Neural cell (in vitro differentiated cells): ENCODE measurements at regions not wholly inside any gene's neighbourhood (a gene's known extent, or its start where the extent isn't known, plus 50 kb on each side); places are given as distances from the start of the nearest gene placed in this dataset.

Experiments used
- H2AFZ ChIP-seq: fragments of 200-600, 300-800 bp; sonication (generic), shearing (Covaris generic); 2 replicates; pipeline ENCODE4 v1.6.0; 2014; ENCODE audit warnings: low read depth, mild to moderate bottlenecking, antibody characterized with exemption, low read length, moderate library complexity
- H3F3A ChIP-seq: fragments of 200-600 bp; shearing (Covaris generic); 2 replicates; pipeline ENCODE4 v1.6.1; 2016; ENCODE audit warnings: mild to moderate bottlenecking, moderate library complexity, mixed read lengths, antibody characterized with exemption, low read length; ENCODE audit not compliant: insufficient read depth, poor library complexity, severe bottlenecking
- H3K27ac ChIP-seq: fragments of 200-600, 300-800 bp; sonication (generic), shearing (Covaris generic); 2 replicates; pipeline ENCODE4 v1.5.1; 2014; ENCODE audit warnings: mild to moderate bottlenecking, low read length, moderate library complexity
- H3K27me3 ChIP-seq: fragments of 300-800, 200-600 bp; sonication (generic), shearing (Covaris generic); 2 replicates; pipeline ENCODE4 v1.6.0; 2014; ENCODE audit warnings: mild to moderate bottlenecking, low read depth, low read length, moderate library complexity; ENCODE audit not compliant: insufficient read depth
- H3K36me3 ChIP-seq: fragments of 300-800, 200-600 bp; sonication (generic), shearing (Covaris generic); 2 replicates; pipeline ENCODE4 v1.5.1; 2014; ENCODE audit warnings: mild to moderate bottlenecking, antibody characterized with exemption, low read length, moderate library complexity; ENCODE audit not compliant: insufficient read depth
- H3K4me2 ChIP-seq: fragments of 300-800, 200-600 bp; sonication (generic), shearing (Covaris generic); 2 replicates; pipeline ENCODE4 v1.6.0; 2014; ENCODE audit warnings: mild to moderate bottlenecking, low read length
- H3K4me3 ChIP-seq: fragments of 300-800, 200-600 bp; sonication (generic), shearing (Covaris generic); 2 replicates; pipeline ENCODE4 v1.5.1; 2014; ENCODE audit warnings: mild to moderate bottlenecking, low read length, moderate library complexity
- H3K79me2 ChIP-seq: fragments of 200-600 bp; shearing (Covaris generic); replicated peaks from 2 replicates; pipeline ENCODE4 v1.6.0; 2014; ENCODE audit warnings: mild to moderate bottlenecking, low read length, moderate library complexity; ENCODE audit not compliant: insufficient read depth
- H3K9ac ChIP-seq: fragments of 300-800, 200-600 bp; sonication (generic), shearing (Covaris generic); 2 replicates; pipeline ENCODE4 v1.6.1; 2016; ENCODE audit warnings: mild to moderate bottlenecking, low read length, mixed read lengths
- H3K9me2 ChIP-seq: fragments of 200-600 bp; shearing (Covaris generic); 2 replicates; pipeline ENCODE4 v1.6.1; 2016; ENCODE audit warnings: mild to moderate bottlenecking, low read length, mixed read lengths; ENCODE audit not compliant: insufficient read depth
- H3K9me3 ChIP-seq: fragments of 200-600, 300-800 bp; sonication (generic), shearing (Covaris generic); 2 replicates; pipeline ENCODE4 v1.6.1; 2016; ENCODE audit warnings: mild to moderate bottlenecking, mixed run types, low read length, moderate library complexity, mixed read lengths
- H4K20me1 ChIP-seq: fragments of 200-600 bp; shearing (Covaris generic); 2 replicates; pipeline ENCODE4 v1.6.1; 2016; ENCODE audit warnings: mild to moderate bottlenecking, mixed run types; ENCODE audit not compliant: insufficient read depth
- EP300 ChIP-seq: fragments of 450-650 bp; conservative IDR thresholded peaks from 2 replicates; pipeline ENCODE4 v1.6.1; 2014; ENCODE audit warnings: antibody characterized with exemption, mild to moderate bottlenecking, moderate library complexity; ENCODE audit not compliant: poor library complexity, severe bottlenecking
- EZH2 ChIP-seq: fragments of 200-600, 300-800 bp; shearing (Covaris generic), sonication (generic); IDR thresholded peaks from 2 replicates; pipeline ENCODE4 v1.6.1; 2014; ENCODE audit warnings: antibody characterized with exemption, low read length, borderline replicate concordance, mild to moderate bottlenecking; ENCODE audit not compliant: insufficient read depth, poor library complexity, severe bottlenecking
- MXI1 ChIP-seq: fragments of 450-650 bp; conservative IDR thresholded peaks from 2 replicates; pipeline ENCODE4 v1.6.1; 2014; ENCODE audit warnings: antibody characterized with exemption, mild to moderate bottlenecking; ENCODE audit not compliant: poor library complexity, severe bottlenecking
- POLR2AphosphoS5 ChIP-seq: IDR thresholded peaks from 2 replicates; pipeline ENCODE4 v1.6.1; 2012
- RAD21 ChIP-seq: fragments of 450-650 bp; conservative IDR thresholded peaks from 2 replicates; pipeline ENCODE4 v1.6.1; 2014; ENCODE audit warnings: antibody characterized with exemption, mild to moderate bottlenecking, moderate library complexity
- SMC3 ChIP-seq: fragments of 450-650 bp; conservative IDR thresholded peaks from 2 replicates; pipeline ENCODE4 v1.6.1; 2014; ENCODE audit warnings: antibody characterized with exemption, mild to moderate bottlenecking, moderate library complexity; ENCODE audit not compliant: poor library complexity
- TAF1 ChIP-seq: IDR thresholded peaks from 2 replicates; pipeline ENCODE4 v1.6.1; 2012; ENCODE audit warnings: low read depth
- TF ChIP-seq, protein P1 (sequence below): fragments of 450-650 bp; IDR thresholded peaks from 2 replicates; pipeline ENCODE4 v1.5.1; 2014; ENCODE audit warnings: antibody characterized with exemption, mild to moderate bottlenecking, moderate library complexity; ENCODE audit not compliant: poor library complexity, severe bottlenecking
- TF ChIP-seq, protein P2 (sequence below): IDR thresholded peaks from 2 replicates; pipeline ENCODE4 v1.6.1; 2012; ENCODE audit warnings: borderline replicate concordance

DNA sequence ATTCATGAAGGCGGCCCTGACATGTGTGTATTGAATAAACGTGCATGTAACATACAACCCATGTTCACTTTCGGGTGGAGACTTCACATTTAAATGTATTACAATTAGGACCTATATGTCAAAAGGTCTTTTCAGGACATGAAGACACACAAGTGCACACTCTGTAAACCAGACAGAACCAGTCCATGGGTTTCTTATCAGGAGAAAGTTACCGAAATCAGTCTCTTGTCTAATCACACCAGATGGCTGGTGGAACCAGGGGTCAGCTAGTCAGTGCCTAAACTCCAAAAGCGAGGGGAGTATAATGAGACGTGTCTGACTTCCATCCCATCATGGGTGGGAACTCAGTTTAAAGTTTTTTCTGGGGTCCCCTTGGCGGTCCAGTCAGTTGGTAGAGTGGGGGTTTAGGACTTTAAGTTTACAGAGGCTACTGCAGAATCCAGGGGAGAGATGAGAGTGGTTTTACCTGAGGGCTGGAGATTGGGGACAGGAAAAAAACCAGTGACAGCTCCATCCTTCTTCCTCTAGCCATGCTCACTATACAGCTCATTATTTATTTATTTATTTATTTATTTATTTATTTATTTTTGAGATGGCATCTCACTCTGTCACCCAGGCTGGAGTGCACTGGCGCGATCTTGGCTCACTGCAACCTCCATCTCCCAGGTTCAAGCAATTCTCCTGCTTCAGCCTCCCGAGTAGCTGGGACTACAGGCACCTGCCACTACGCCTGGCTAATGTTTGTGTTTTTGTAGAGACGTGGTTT, 251.3 kb upstream of the LYZL1 start:
- H3K27ac ChIP-seq = no peak overlapping the region
- H3K9me3 ChIP-seq = peaks cover 3% of the 10 kb centered on the region
- no peak overlapping the region for H2AFZ ChIP-seq
- H3K9me2 ChIP-seq = no peaks in the 10 kb centered on the region
- TF ChIP-seq, protein P1, sequence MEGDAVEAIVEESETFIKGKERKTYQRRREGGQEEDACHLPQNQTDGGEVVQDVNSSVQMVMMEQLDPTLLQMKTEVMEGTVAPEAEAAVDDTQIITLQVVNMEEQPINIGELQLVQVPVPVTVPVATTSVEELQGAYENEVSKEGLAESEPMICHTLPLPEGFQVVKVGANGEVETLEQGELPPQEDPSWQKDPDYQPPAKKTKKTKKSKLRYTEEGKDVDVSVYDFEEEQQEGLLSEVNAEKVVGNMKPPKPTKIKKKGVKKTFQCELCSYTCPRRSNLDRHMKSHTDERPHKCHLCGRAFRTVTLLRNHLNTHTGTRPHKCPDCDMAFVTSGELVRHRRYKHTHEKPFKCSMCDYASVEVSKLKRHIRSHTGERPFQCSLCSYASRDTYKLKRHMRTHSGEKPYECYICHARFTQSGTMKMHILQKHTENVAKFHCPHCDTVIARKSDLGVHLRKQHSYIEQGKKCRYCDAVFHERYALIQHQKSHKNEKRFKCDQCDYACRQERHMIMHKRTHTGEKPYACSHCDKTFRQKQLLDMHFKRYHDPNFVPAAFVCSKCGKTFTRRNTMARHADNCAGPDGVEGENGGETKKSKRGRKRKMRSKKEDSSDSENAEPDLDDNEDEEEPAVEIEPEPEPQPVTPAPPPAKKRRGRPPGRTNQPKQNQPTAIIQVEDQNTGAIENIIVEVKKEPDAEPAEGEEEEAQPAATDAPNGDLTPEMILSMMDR = no peak
- TF ChIP-seq SMC3 (no peak), EZH2 (no peak), POLR2AphosphoS5 (no peak), EP300 (no peak), MXI1 (no peak), RAD21 (no peak), TAF1 (no peak)
- TF ChIP-seq, protein P2, sequence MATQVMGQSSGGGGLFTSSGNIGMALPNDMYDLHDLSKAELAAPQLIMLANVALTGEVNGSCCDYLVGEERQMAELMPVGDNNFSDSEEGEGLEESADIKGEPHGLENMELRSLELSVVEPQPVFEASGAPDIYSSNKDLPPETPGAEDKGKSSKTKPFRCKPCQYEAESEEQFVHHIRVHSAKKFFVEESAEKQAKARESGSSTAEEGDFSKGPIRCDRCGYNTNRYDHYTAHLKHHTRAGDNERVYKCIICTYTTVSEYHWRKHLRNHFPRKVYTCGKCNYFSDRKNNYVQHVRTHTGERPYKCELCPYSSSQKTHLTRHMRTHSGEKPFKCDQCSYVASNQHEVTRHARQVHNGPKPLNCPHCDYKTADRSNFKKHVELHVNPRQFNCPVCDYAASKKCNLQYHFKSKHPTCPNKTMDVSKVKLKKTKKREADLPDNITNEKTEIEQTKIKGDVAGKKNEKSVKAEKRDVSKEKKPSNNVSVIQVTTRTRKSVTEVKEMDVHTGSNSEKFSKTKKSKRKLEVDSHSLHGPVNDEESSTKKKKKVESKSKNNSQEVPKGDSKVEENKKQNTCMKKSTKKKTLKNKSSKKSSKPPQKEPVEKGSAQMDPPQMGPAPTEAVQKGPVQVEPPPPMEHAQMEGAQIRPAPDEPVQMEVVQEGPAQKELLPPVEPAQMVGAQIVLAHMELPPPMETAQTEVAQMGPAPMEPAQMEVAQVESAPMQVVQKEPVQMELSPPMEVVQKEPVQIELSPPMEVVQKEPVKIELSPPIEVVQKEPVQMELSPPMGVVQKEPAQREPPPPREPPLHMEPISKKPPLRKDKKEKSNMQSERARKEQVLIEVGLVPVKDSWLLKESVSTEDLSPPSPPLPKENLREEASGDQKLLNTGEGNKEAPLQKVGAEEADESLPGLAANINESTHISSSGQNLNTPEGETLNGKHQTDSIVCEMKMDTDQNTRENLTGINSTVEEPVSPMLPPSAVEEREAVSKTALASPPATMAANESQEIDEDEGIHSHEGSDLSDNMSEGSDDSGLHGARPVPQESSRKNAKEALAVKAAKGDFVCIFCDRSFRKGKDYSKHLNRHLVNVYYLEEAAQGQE = no peak
- no peak overlapping the region for H3K9ac ChIP-seq
- H3F3A ChIP-seq = no peaks in the 10 kb centered on the region
- H4K20me1 ChIP-seq = no peaks in the 10 kb centered on the region
- no peaks in the 10 kb centered on the region for H3K36me3 ChIP-seq
- no peak overlapping the region for H3K4me3 ChIP-seq
- H3K27me3 ChIP-seq = no peaks in the 10 kb centered on the region
- no peak overlapping the region for H3K4me2 ChIP-seq
- H3K79me2 ChIP-seq = no peaks in the 10 kb centered on the region

- Histone ChIP-seq H3K9ac (no peak overlapping the region), H3K36me3 (no peaks in the 10 kb centered on the region), H3K27ac (no peak overlapping the region), H2AFZ (no peak overlapping the region), H3K9me3 (peaks cover 3% of the 10 kb centered on the region), H3K27me3 (no peaks in the 10 kb centered on the region), H3K4me3 (no peak overlapping the region), H4K20me1 (no peaks in the 10 kb centered on the region), H3F3A (no peaks in the 10 kb centered on the region), H3K79me2 (no peaks in the 10 kb centered on the region), H3K4me2 (no peak overlapping the region), H3K9me2 (no peaks in the 10 kb centered on the region)
- no peak for TF ChIP-seq RAD21
- no peak for TF ChIP-seq EP300
- TF ChIP-seq EZH2 = no peak
- no peak for TF ChIP-seq MXI1
- no peak for TF ChIP-seq POLR2AphosphoS5
- no peak for TF ChIP-seq TAF1
- TF ChIP-seq, protein P2 = no peak
- TF ChIP-seq SMC3 = no peak
- TF ChIP-seq, protein P1 = no peak
These were observed 249.8 kb upstream of the LYZL1 start for GRCh38 chr10:29039091-29039490.
